ENCODE measurements at regions not wholly inside any gene's neighbourhood (a gene's known extent, or its start where the extent isn't known, plus 50 kb on each side); places are given as distances from the start of the nearest gene placed in this dataset.

GRCh38 chr7:136193940-136194339, 216.8 kb upstream of the MTPN start:
- no peak for DNase-seq (ENCODE audit: low spot score)
- no peak for TF ChIP-seq CTCF (IDR thresholded peaks at IDR 0.05; ENCODE audit: extremely low read depth, missing control alignments)

GRCh38 chr7:136189506-136189998, 212.4 kb upstream of the MTPN start:
- DNase-seq (ENCODE audit: low spot score): no peak
- no peak for TF ChIP-seq CTCF (IDR thresholded peaks at IDR 0.05; ENCODE audit: extremely low read depth, missing control alignments)

- DNase-seq (ENCODE audit: low spot score): no peak
Measured at GRCh38 chr7:136186281-136186680, 209.1 kb upstream of the MTPN start.

GRCh38 chr7:136184719-136185118, 207.6 kb upstream of the MTPN start:
- DNase-seq (ENCODE audit: low spot score): no peak
- no peak for TF ChIP-seq CTCF (IDR thresholded peaks at IDR 0.05; ENCODE audit: extremely low read depth, missing control alignments)

More at GRCh38 chr7:136186281-136186680, 209.1 kb upstream of the MTPN start:
- TF ChIP-seq CTCF (IDR thresholded peaks at IDR 0.05; ENCODE audit: extremely low read depth, missing control alignments): no peak

- no peak for DNase-seq (ENCODE audit: low spot score)
- no peak for TF ChIP-seq CTCF (IDR thresholded peaks at IDR 0.05; ENCODE audit: extremely low read depth, missing control alignments)
Measured at GRCh38 chr7:136183981-136184380, 206.8 kb upstream of the MTPN start.

- TF ChIP-seq CTCF (IDR thresholded peaks at IDR 0.05; ENCODE audit: extremely low read depth, missing control alignments): no peak
- DNase-seq (ENCODE audit: low spot score): no peak
Measured at GRCh38 chr7:136180984-136181383, 203.8 kb upstream of the MTPN start.

GRCh38 chr7:136179851-136180721, 202.9 kb upstream of the MTPN start:
- DNase-seq (ENCODE audit: low spot score): no peak
- TF ChIP-seq CTCF (IDR thresholded peaks at IDR 0.05; ENCODE audit: extremely low read depth, missing control alignments): no peak
